Testis (tissue), 2 donors: ENCODE measurements at regions not wholly inside any gene's neighbourhood (a gene's known extent, or its start where the extent isn't known, plus 50 kb on each side); places are given as distances from the start of the nearest gene placed in this dataset.

Experiments used
- CTCF ChIP-seq, 3 experiments: fragments of 450-650 bp in 2 of 3; fragments of 200-600 bp in 1 of 3; sonication (generic) in 1 of 3; IDR thresholded peaks; one replicate each; pipeline ENCODE4 v1.5.1; 2016 to 2019; ENCODE audit warnings: antibody characterized with exemption in 3 of 3, mild to moderate bottlenecking in 2 of 3, moderate library complexity in 1 of 3
- POLR2A ChIP-seq: fragments of 450-650 bp; IDR thresholded peaks from one replicate; pipeline ENCODE4 v1.6.1; 2017; ENCODE audit warnings: antibody characterized with exemption, mild to moderate bottlenecking, moderate library complexity

GRCh38 chr9:84439250-84439649 is 98.7 kb upstream of the SLC28A3 start:
- TF ChIP-seq CTCF (IDR thresholded peaks at IDR 0.05) = no peak
- no peak for TF ChIP-seq POLR2A
